SU-DHL-6 (cell line): ENCODE measurements at regions not wholly inside any gene's neighbourhood (a gene's known extent, or its start where the extent isn't known, plus 50 kb on each side); places are given as distances from the start of the nearest gene placed in this dataset.

ENCODE experiments used
- H2AFZ ChIP-seq: fragments of 200-600 bp; sonication (generic); 2 replicates; pipeline ENCODE4 v1.6.1; 2014; ENCODE audit warnings: low read depth, mild to moderate bottlenecking, moderate library complexity, mixed read lengths, antibody characterized with exemption, low read length; ENCODE audit not compliant: severe bottlenecking
- H3F3A ChIP-seq: fragments of 200-600 bp; shearing (Covaris generic); 2 replicates; pipeline ENCODE4 v1.6.0; 2016; ENCODE audit warnings: antibody characterized with exemption, mild to moderate bottlenecking; ENCODE audit not compliant: insufficient read depth
- H3K27ac ChIP-seq: fragments of 200-600 bp; sonication (generic); 2 replicates; pipeline ENCODE4 v1.5.1; 2016; ENCODE audit warnings: low read depth, mild to moderate bottlenecking, low read length, moderate library complexity, mixed read lengths
- H3K27me3 ChIP-seq: fragments of 200-600 bp; sonication (generic), shearing (Covaris generic); 2 replicates; pipeline ENCODE4 v1.6.0; 2014; ENCODE audit warnings: mild to moderate bottlenecking, low read length
- H3K36me3 ChIP-seq: fragments of 200-600 bp; sonication (generic); 2 replicates; pipeline ENCODE4 v1.6.1; 2014; ENCODE audit warnings: mild to moderate bottlenecking, low read length, mixed read lengths
- H3K4me2 ChIP-seq: fragments of 300-600, 200-600 bp; shearing (Covaris generic), sonication (generic); 2 replicates; pipeline ENCODE4 v1.6.0; 2014; ENCODE audit warnings: low read length, low read depth, mild to moderate bottlenecking; ENCODE audit not compliant: poor library complexity, severe bottlenecking
- H3K4me3 ChIP-seq: fragments of 200-600 bp; sonication (generic); 2 replicates; pipeline ENCODE4 v1.5.1; 2014; ENCODE audit warnings: antibody characterized with exemption, low read length, mild to moderate bottlenecking, mixed read lengths; ENCODE audit not compliant: insufficient read depth, poor library complexity, severe bottlenecking
- H3K79me2 ChIP-seq: fragments of 200-600 bp; sonication (generic); 2 replicates; pipeline ENCODE4 v1.6.1; 2014; ENCODE audit warnings: mild to moderate bottlenecking, low read length, moderate library complexity; ENCODE audit not compliant: insufficient read depth
- H3K9ac ChIP-seq: fragments of 200-600 bp; sonication (generic); 2 replicates; pipeline ENCODE4 v1.7.0; 2014; ENCODE audit warnings: mild to moderate bottlenecking, low read length
- H3K9me2 ChIP-seq: fragments of 200-600 bp; sonication (generic); replicated peaks from 2 replicates; pipeline ENCODE4 v1.6.1; 2014; ENCODE audit warnings: low read length; ENCODE audit not compliant: insufficient read depth
- H3K9me3 ChIP-seq: fragments of 200-600 bp; sonication (generic); 2 replicates; pipeline ENCODE4 v1.6.1; 2014; ENCODE audit warnings: low read length, mixed read lengths; ENCODE audit not compliant: insufficient read depth
- H4K20me1 ChIP-seq: fragments of 200-600 bp; sonication (generic); 2 replicates; pipeline ENCODE4 v1.6.1; 2014; ENCODE audit warnings: low read depth, mild to moderate bottlenecking, antibody characterized with exemption, low read length, moderate library complexity, mixed read lengths
- CTCF ChIP-seq: fragments of 200-600 bp; sonication (generic); IDR thresholded peaks from one replicate; pipeline ENCODE4 v1.5.1; 2017; ENCODE audit warnings: antibody characterized with exemption, mild to moderate bottlenecking, low read length, moderate library complexity; ENCODE audit not compliant: insufficient read depth, poor library complexity, severe bottlenecking
- EZH2phosphoT487 ChIP-seq: fragments of 200-600 bp; sonication (generic), shearing (Covaris generic); conservative IDR thresholded peaks from 2 replicates; pipeline ENCODE4 v1.6.1; 2018; ENCODE audit warnings: mild to moderate bottlenecking, antibody characterized with exemption, low read length, moderate library complexity, mixed read lengths

- Histone ChIP-seq H3K36me3 (no peaks in the 10 kb centered on the region), H3K27me3 (no peaks in the 10 kb centered on the region), H3K4me2 (no peak overlapping the region), H3K9ac (no peak overlapping the region), H3K9me3 (no peaks in the 10 kb centered on the region), H3F3A (no peaks in the 10 kb centered on the region), H2AFZ (no peak overlapping the region), H3K79me2 (no peaks in the 10 kb centered on the region), H3K27ac (no peak overlapping the region), H3K9me2 (no peaks in the 10 kb centered on the region), H4K20me1 (no peaks in the 10 kb centered on the region), H3K4me3 (no peak overlapping the region)
- no peak for TF ChIP-seq CTCF
- no peak for TF ChIP-seq EZH2phosphoT487
These were observed 350.6 kb upstream of the SLC7A11 start for GRCh38 chr4:138592796-138593195.

- no peak overlapping the region for H3K4me3 ChIP-seq
- H3K79me2 ChIP-seq, result no peaks in the 10 kb centered on the region
- no peaks in the 10 kb centered on the region for H3K27me3 ChIP-seq
- H3K27ac ChIP-seq, result no peak overlapping the region
- H4K20me1 ChIP-seq, result no peaks in the 10 kb centered on the region
- no peaks in the 10 kb centered on the region for H3F3A ChIP-seq
- no peak overlapping the region for H3K9ac ChIP-seq
- no peak overlapping the region for H2AFZ ChIP-seq
- no peak overlapping the region for H3K4me2 ChIP-seq
- no peaks in the 10 kb centered on the region for H3K9me3 ChIP-seq
- H3K9me2 ChIP-seq, result no peaks in the 10 kb centered on the region
- no peak for TF ChIP-seq CTCF
- no peak for TF ChIP-seq EZH2phosphoT487
- H3K36me3 ChIP-seq, result no peaks in the 10 kb centered on the region
These were observed 349.7 kb upstream of the SLC7A11 start for GRCh38 chr4:138591808-138592207.

- no peaks in the 10 kb centered on the region for H4K20me1 ChIP-seq
- no peak overlapping the region for H3K4me3 ChIP-seq
- no peak overlapping the region for H2AFZ ChIP-seq
- no peaks in the 10 kb centered on the region for H3F3A ChIP-seq
- H3K9ac ChIP-seq, result no peak overlapping the region
- no peaks in the 10 kb centered on the region for H3K9me3 ChIP-seq
- no peaks in the 10 kb centered on the region for H3K9me2 ChIP-seq
- TF ChIP-seq EZH2phosphoT487 (no peak), CTCF (no peak)
- no peaks in the 10 kb centered on the region for H3K79me2 ChIP-seq
- H3K27me3 ChIP-seq, result no peaks in the 10 kb centered on the region
- H3K36me3 ChIP-seq, result no peaks in the 10 kb centered on the region
- H3K4me2 ChIP-seq, result no peak overlapping the region
- H3K27ac ChIP-seq, result no peak overlapping the region
These were observed 346.4 kb upstream of the SLC7A11 start for GRCh38 chr4:138588501-138588900.
